G401 (cell line): ENCODE measurements at regions not wholly inside any gene's neighbourhood (a gene's known extent, or its start where the extent isn't known, plus 50 kb on each side); places are given as distances from the start of the nearest gene placed in this dataset.

Source experiments
- DNase-seq: peaks from one replicate; pipeline ENCODE4 v3.0.0-alpha.2; 2015; ENCODE audit warnings: low spot score
- in situ Hi-C: cut with HindIII; loops from 2 replicates; pipeline ENCODE4 v1.10.0; 2016; ENCODE audit warnings: low sequenced_read_pairs, mixed read lengths

DNA sequence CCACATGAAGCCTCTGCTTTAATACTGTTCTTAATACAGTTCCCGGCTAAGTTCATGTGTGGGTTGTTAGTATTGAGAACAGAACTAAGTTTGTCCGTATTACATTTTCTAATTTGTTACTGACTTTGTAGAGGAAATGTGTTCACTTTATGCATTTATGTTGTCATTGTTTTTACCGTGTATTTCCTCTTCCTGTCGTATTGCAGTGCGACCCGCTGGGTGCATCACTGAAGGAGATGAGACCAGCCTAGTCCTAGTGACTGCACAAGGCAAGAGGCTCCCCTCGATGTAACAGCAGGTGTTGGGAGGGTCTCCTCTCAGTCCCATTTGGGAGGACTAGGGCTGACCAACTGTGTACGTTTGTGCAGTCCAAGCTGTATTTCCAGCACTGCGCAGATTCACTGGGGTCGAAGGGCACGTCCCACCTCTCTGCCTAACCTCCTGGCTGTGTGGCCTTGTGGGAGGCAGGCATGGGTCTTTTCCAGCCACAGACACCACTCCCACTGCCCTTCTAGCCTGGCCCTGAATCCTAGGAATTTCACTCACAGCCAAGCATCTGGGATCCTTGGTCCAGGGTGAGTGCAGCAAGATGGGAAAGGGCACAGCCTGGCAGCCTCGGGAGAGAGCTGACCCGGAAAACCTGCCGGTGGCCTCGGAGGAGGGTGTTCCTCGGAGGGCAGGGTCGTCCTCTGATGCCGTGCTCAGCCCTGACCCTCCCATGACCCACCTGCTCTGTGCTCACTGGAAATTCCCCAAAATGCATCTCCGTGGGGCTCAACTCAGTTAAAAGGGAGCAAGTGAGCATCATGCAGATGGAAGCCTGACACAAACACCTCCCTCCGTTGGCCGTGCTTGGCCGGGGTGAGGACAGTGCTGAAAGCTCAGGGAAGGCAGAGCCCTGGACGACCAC lies 63.9 kb upstream of the FAM20C start:
- in situ Hi-C loops, result no loop called here

DNA sequence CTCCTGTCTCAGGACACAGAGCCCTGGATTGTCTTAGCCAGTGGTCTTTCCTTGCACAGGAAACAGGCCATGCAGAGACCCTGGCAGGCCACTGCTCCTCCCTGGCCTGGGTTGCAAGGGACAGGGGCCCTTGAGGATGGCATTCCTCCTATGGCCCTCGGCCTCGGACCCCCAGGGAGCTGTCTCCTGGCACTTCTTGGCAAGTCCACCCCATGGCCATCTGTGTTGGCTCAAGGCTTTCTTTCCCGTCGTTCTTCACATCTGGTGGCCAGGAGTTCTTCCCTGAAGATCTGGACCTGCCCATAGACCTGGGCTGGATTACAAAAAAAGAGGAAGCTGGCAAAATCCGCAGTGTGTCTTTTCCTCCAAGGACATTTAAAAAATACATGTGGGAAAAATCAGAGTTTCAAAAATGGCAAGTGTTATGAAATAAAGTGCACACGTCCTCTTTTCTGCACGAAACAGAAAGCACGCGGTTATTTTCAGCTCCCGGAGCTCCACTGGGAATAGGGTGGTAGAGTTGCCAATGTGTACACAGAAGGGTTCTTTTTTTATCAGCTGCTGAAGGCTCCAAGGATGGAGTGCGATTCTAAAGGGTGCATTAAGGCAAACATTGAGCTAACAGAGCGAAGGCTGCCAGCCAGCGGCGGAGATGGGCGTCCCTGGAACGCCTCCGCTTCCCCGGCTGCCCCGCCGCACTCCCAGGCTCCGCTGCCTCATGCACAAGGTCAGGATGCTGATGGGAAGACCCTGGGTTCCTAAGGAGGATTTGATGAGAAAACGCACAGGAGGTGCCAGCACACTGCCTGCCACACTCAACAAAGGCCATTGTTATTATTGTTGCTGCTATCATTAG lies 62.8 kb upstream of the FAM20C start:
- DNase-seq, result peak; percentile 4
- in situ Hi-C loops, result no loop called here

More for the DNA sequence above, 63.9 kb upstream of the FAM20C start:
- DNase-seq, result no peak

- DNase-seq, result no peak
- in situ Hi-C loops, result no loop called here
Observed at GRCh38 chr7:130222-130572, 62.2 kb upstream of the FAM20C start.

- in situ Hi-C loops, result no loop called here
- DNase-seq, result no peak
Observed at GRCh38 chr7:130875-131780, 61.2 kb upstream of the FAM20C start.

DNA sequence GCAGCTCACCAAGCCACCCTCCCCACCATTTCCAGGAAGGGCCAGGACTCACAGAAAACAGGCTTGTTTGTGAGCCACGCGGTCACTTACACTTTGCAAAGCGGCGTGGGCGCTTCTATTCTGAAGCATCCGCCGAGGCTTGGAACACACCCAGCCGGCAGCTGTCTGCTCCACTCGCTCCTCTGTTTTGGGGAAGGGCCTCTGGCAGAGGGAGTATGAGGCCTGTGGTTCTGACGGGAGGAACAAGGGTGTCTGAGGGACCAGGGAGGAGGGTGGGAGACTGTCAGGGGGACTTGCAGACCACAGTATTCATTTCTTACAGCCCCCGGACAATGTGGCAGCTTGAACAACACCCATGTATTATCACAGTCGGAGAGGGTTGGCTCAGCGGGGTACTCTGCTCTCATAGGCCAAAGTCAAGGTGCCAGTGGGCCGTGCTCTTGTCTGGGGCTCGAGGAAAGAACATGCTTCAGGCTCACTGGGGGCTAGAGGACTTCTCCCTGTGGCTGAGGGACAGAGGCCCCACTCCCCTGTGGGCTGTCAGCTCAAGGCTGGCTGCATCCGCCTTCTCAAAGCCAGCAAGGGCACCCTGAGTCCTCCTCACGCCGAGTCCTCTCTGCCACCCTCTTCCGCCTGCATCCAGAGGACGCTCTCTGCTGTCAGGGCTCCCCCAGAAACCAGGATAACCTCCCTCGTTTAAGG lies 60.4 kb upstream of the FAM20C start:
- in situ Hi-C loops, result no loop called here
- no peak for DNase-seq

DNA sequence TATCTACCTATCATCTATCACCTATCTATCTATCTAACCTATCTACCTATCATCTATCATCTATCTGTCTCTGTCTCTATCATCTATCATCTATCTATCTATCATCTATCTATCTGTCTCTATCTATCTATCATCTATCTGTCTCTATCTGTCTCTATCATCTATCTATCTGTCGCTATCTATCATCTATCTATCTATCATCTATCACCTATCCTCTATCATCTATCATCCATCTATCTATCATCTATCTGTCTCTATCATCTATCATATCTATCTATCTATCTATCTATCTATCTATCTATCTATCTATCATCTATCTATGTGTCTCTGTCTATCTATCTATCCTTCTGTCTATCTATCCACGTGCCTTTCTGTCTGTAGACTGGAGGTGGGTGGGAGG lies 59.5 kb upstream of the FAM20C start:
- in situ Hi-C loops, result no loop called here
- no peak for DNase-seq

GRCh38 chr7:133470-133869 lies 58.9 kb upstream of the FAM20C start:
- no peak for DNase-seq
- in situ Hi-C loops, result no loop called here

- no peak for DNase-seq
- in situ Hi-C loops, result no loop called here
Observed at GRCh38 chr7:134029-134428, 58.3 kb upstream of the FAM20C start.

GRCh38 chr7:134561-135256 lies 57.7 kb upstream of the FAM20C start:
- no peak for DNase-seq
- in situ Hi-C loops, result no loop called here

DNA sequence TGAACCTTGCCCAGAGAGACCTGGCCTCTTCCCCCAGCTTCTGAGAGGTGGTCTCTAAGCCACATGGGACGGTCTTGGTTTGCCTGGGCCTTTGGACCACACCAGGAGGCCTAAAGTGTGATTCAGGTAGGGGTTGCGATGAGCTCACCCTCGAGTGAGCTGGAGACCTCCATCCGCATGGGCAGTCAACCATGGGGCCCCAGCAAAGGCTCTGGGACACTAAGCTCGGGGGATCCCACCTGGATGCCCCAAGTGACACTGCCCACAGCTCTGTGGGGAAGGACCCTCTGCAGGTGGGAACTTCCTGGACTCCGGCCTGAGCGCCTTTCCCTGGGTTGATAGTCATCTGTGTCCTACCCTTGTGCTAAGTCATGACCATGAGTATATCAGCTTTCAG lies 57.1 kb upstream of the FAM20C start:
- no peak for DNase-seq
- in situ Hi-C loops, result no loop called here

DNA sequence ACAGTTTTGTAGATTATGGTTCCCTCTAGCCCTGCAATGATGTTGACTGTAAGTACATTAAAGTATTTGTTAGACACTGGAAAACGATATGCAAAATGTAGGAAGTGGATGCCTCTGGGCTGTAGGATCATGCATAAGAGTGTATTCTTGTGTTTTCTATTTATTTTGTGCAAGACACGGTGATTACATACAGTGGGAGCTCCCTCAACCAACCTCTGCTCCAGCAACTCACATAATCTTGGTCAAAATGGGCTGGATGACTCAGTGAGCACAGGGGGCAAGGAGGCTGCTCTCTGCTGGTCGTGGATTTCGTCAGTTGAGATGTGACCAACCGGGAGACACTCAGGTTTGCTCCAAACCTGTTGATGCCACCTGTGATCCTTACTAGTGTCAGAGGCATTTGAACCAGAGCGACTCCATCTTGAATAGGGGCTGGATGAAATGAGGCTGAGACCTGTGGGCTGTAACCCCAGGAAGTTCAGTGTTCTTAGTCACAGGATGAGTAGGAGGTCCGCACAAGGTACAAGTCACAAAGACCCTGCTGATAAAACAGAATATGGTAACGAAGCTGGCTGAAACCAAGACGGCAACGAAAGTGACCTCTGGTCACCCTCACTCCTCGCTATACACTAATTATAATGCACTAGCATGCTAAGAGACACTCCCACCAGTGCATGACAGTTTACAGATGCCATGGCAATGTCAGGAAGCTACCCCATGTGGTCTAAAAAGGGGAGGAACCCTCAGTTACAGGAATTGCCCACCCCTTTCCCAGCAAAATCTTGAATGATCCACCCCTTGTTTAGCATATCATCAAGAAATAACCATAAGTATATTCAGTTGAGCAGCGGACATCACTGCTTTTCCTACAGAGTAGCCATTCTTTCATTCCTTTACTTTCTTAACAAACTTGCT lies 56.4 kb upstream of the FAM20C start:
- in situ Hi-C loops, result no loop called here

GRCh38 chr7:137094-137891 lies 55.1 kb upstream of the FAM20C start:
- in situ Hi-C loops, result no loop called here
- DNase-seq, result no peak

More for the DNA sequence above, 56.4 kb upstream of the FAM20C start:
- DNase-seq, result no peak

DNA sequence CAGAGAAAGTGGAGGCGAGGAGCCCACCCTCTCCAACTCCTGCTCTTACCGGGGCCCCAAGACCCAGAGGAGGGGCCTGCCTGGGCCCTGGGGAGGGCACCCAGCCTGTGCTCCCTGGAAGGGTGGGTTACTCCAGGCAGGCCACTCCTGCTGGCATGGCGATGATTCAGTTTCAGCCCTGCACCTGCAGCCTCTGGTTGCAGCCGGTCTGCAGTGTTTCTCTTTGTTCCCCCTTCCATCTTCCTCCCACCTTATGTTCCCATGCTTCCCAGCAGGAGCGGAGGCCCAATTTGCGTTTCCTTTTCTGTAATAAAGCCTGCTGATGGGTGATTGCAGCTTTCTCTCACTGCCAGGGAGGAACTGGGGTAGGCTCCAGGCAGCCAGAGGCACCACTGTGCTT lies 53.2 kb upstream of the FAM20C start:
- DNase-seq, result no peak
- in situ Hi-C loops, result no loop called here

- DNase-seq, result no peak
- in situ Hi-C loops, result no loop called here
Observed at GRCh38 chr7:139561-140243, 52.7 kb upstream of the FAM20C start.

DNA sequence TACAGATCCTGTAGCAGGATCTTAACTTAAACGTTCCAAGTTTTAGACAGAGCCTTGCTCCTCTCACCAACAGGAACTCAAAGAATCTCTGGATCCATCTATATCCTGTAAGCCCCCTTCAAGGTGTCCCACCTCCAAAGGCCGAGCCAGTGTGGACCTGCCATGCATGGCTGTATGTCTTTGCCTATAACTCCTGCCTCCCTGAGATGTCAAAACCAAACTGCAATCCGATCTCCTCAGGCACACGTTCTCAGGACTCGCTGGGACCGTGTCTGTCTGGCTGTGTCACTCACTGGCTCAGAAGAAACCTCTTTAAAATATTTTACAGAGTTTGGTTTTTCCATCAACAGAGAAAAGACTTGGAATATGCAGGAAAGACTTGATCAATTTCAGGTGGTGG lies 51.4 kb upstream of the FAM20C start:
- in situ Hi-C loops, result no loop called here

More for the DNA sequence above, 51.4 kb upstream of the FAM20C start:
- DNase-seq, result no peak
